IMR-90 (cell line): ENCODE measurements at regions not wholly inside any gene's neighbourhood (a gene's known extent, or its start where the extent isn't known, plus 50 kb on each side); places are given as distances from the start of the nearest gene placed in this dataset.
"Not testable (repeated sequence)": the region's sequence is repeated elsewhere in the genome, so short reads cannot be mapped to it uniquely, and the experiment has no call there.

Experiments used
- ATAC-seq: fragments of 200-7000 bp; cut with Tn5 transposase; 2 replicates; pipeline ENCODE4 v1.9.1; 2020; ENCODE audit warnings: low read depth, mild to moderate bottlenecking, moderate library complexity
- BruUV-seq: library from RNA; stranded (reverse); fragments of 400-500 nt; replicated peaks from 2 replicates; lab custom pipeline; 2021; lab: Mats Ljungman, UMichigan
- CTCF ChIA-PET: fragments of 300-600 bp; formaldehyde crosslinking; extraction: SDS; loops from one replicate; lab custom pipeline; 2021; ENCODE audit warnings: antibody characterized with exemption; lab: Yijun Ruan, JAX
- POLR2A ChIA-PET: fragments of 300-600 bp; sonication (Branson Sonifier 250); formaldehyde crosslinking; loops from one replicate; lab custom pipeline; 2022; ENCODE audit warnings: antibody characterized with exemption; ENCODE audit not compliant: unreplicated experiment; lab: Charles Lee
- DNase-seq: peaks from one replicate; pipeline ENCODE4 v3.0.0; 2013
- H2AFZ ChIP-seq: replicated peaks from 2 replicates; pipeline ENCODE3; 2013; ENCODE audit warnings: low read length, mild to moderate bottlenecking; ENCODE audit not compliant: poor library complexity
- H2AK5ac ChIP-seq: 2 replicates; pipeline ENCODE4 v1.6.1; 2013; ENCODE audit warnings: low read depth, low read length, inconsistent platforms
- H2AK9ac ChIP-seq: replicated peaks from 2 replicates; pipeline ENCODE3; 2013; ENCODE audit warnings: mild to moderate bottlenecking, low read depth, low read length, moderate library complexity; ENCODE audit not compliant: poor library complexity
- H2BK120ac ChIP-seq: 2 replicates; pipeline ENCODE4 v1.6.1; 2013; ENCODE audit warnings: low read depth, low read length, inconsistent platforms
- H2BK15ac ChIP-seq: 3 replicates; pipeline ENCODE4 v1.6.1; 2013; ENCODE audit warnings: low read depth, low read length, inconsistent platforms
- H2BK20ac ChIP-seq: 2 replicates; pipeline ENCODE4 v1.6.1; 2013; ENCODE audit warnings: low read depth, mild to moderate bottlenecking, inconsistent platforms, low read length, moderate library complexity
- H2BK5ac ChIP-seq: 2 replicates; pipeline ENCODE4 v1.6.1; 2013; ENCODE audit warnings: mild to moderate bottlenecking, low read depth, low read length, inconsistent platforms; ENCODE audit not compliant: poor library complexity, severe bottlenecking
- H3K14ac ChIP-seq: replicated peaks from 2 replicates; pipeline ENCODE4 v1.6.1; 2013; ENCODE audit warnings: low read depth, low read length, inconsistent platforms
- H3K18ac ChIP-seq: 2 replicates; pipeline ENCODE4 v1.6.1; 2013; ENCODE audit warnings: low read depth, low read length, control low read depth
- H3K23ac ChIP-seq: 2 replicates; pipeline ENCODE4 v1.6.1; 2013; ENCODE audit warnings: low read depth, low read length, inconsistent platforms
- H3K27ac ChIP-seq: 2 replicates; pipeline ENCODE4 v1.5.1; 2013; ENCODE audit warnings: mild to moderate bottlenecking, control low read depth, low read length; ENCODE audit not compliant: insufficient read depth
- H3K27me3 ChIP-seq: 2 replicates; pipeline ENCODE4 v1.6.1; 2013; ENCODE audit warnings: low read length; ENCODE audit not compliant: control insufficient read depth, insufficient read depth
- H3K36me3 ChIP-seq: 2 replicates; pipeline ENCODE4 v1.6.1; 2013; ENCODE audit warnings: low read length, mixed read lengths; ENCODE audit not compliant: control insufficient read depth, insufficient read depth
- H3K4ac ChIP-seq: 2 replicates; pipeline ENCODE4 v1.6.1; 2013; ENCODE audit warnings: low read depth, low read length, inconsistent platforms
- H3K4me1 ChIP-seq: 2 replicates; pipeline ENCODE4 v1.6.1; 2013; ENCODE audit warnings: low read length, mixed read lengths; ENCODE audit not compliant: control insufficient read depth, insufficient read depth
- H3K4me2 ChIP-seq: 2 replicates; pipeline ENCODE4 v1.6.1; 2013; ENCODE audit warnings: low read depth, mild to moderate bottlenecking, control low read depth, low read length, moderate library complexity
- H3K4me3 ChIP-seq: 2 replicates; pipeline ENCODE4 v1.5.1; 2013; ENCODE audit warnings: low read depth, mild to moderate bottlenecking, control low read depth, low read length, moderate library complexity; ENCODE audit not compliant: insufficient read depth
- H3K56ac ChIP-seq: 2 replicates; pipeline ENCODE4 v1.6.1; 2013; ENCODE audit warnings: low read length, inconsistent platforms; ENCODE audit not compliant: insufficient read depth; ENCODE audit errors: extremely low read depth
- H3K79me1 ChIP-seq, 2 experiments: 2 replicates each; pipeline ENCODE4 v1.6.1; 2013; ENCODE audit warnings: low read length in 2 of 2, inconsistent platforms in 1 of 2, low read depth in 1 of 2
- H3K9ac ChIP-seq: 2 replicates; pipeline ENCODE4 v1.6.1; 2013; ENCODE audit warnings: low read depth, low read length, control low read depth
- H3K9me1 ChIP-seq: 2 replicates; pipeline ENCODE4 v1.6.1; 2013; ENCODE audit warnings: low read length, inconsistent platforms; ENCODE audit not compliant: insufficient read depth
- H3K9me3 ChIP-seq: 2 replicates; pipeline ENCODE4 v1.6.1; 2013; ENCODE audit warnings: low read length; ENCODE audit not compliant: control insufficient read depth, insufficient read depth
- H4K20me1 ChIP-seq: 2 replicates; pipeline ENCODE4 v1.6.1; 2013; ENCODE audit warnings: low read length, inconsistent platforms; ENCODE audit not compliant: insufficient read depth
- H4K5ac ChIP-seq: 2 replicates; pipeline ENCODE4 v1.6.1; 2013; ENCODE audit warnings: mild to moderate bottlenecking, low read depth, low read length, control low read depth
- H4K8ac ChIP-seq, 2 experiments: 2 replicates each; pipeline ENCODE4 v1.6.1; 2013; ENCODE audit warnings: low read depth in 2 of 2, low read length in 2 of 2, control low read depth in 1 of 2, inconsistent platforms in 1 of 2
- H4K91ac ChIP-seq: 2 replicates; pipeline ENCODE4 v1.6.1; 2013; ENCODE audit warnings: low read depth, low read length, inconsistent platforms; ENCODE audit not compliant: insufficient read depth
- WGBS, 2 experiments: methylation state at CpG; one replicate each; pipeline versions ENCODE4 v1.1.5 to v1.1.7; 2013; ENCODE audit warnings: missing lambda C conversion rate in 2 of 2; ENCODE audit not compliant: insufficient read length in 1 of 2; ENCODE audit errors: extremely low coverage in 2 of 2; 5-methylcytosine and 5-hydroxymethylcytosine counted together
- dilution Hi-C: fragments of 300-500 bp; cut with HindIII; formaldehyde crosslinking; loops from one replicate; pipeline ENCODE4 v1.14.3; 2018; ENCODE audit warnings: low sequenced_read_pairs; ENCODE audit not compliant: unreplicated experiment
- in situ Hi-C: fragments of 300-500 bp; cut with MboI; formaldehyde crosslinking; loops from 3 replicates; pipeline ENCODE4 v1.14.3; 2019; ENCODE audit warnings: low sequenced_read_pairs, inconsistent platforms, mixed read lengths
- intact Hi-C: fragments of 100-400 bp; cut with micrococcal nuclease; formaldehyde crosslinking; loops from 2 replicates; pipeline ENCODE4 v1.10.0; 2022

- H4K20me1 ChIP-seq, POLR2A ChIA-PET, H3K9me1 ChIP-seq, H3K4ac ChIP-seq, H3K56ac ChIP-seq, dilution Hi-C loops, H2AK9ac ChIP-seq, H3K4me3 ChIP-seq, H3K79me1 ChIP-seq, BruUV-seq, H3K27me3 ChIP-seq, H2BK5ac ChIP-seq, H4K91ac ChIP-seq, H2AFZ ChIP-seq, H3K9me3 ChIP-seq, CTCF ChIA-PET, H3K23ac ChIP-seq, H3K18ac ChIP-seq, H3K4me2 ChIP-seq, H2AK5ac ChIP-seq, intact Hi-C loops, H2BK20ac ChIP-seq, DNase-seq, H4K8ac ChIP-seq, H3K9ac ChIP-seq, H3K36me3 ChIP-seq, H4K5ac ChIP-seq, H2BK15ac ChIP-seq, in situ Hi-C loops, H3K27ac ChIP-seq, H3K4me1 ChIP-seq, H3K14ac ChIP-seq, H2BK120ac ChIP-seq: not testable (repeated sequence)
- peak; percentile 74 for ATAC-seq
- no CpG with 5 or more reads among the region's 8 CpGs for WGBS, 2 experiments
These were observed 180.2 kb upstream of the ZNF92 start for GRCh38 chr7:65193334-65194058.

- H3K56ac ChIP-seq, H4K20me1 ChIP-seq, H3K18ac ChIP-seq, POLR2A ChIA-PET, H4K8ac ChIP-seq, H2BK20ac ChIP-seq, H3K27me3 ChIP-seq, H3K27ac ChIP-seq, H2AK9ac ChIP-seq, BruUV-seq, ATAC-seq, H3K14ac ChIP-seq, H2BK5ac ChIP-seq, H3K9ac ChIP-seq, H2BK120ac ChIP-seq, H2AFZ ChIP-seq, DNase-seq, in situ Hi-C loops, H3K36me3 ChIP-seq, H2BK15ac ChIP-seq, H3K4me1 ChIP-seq, H2AK5ac ChIP-seq, H3K9me1 ChIP-seq, dilution Hi-C loops, H3K4ac ChIP-seq, CTCF ChIA-PET, intact Hi-C loops, H3K79me1 ChIP-seq, H4K91ac ChIP-seq, H3K4me2 ChIP-seq, H3K9me3 ChIP-seq, H3K4me3 ChIP-seq, H4K5ac ChIP-seq, H3K23ac ChIP-seq: not testable (repeated sequence)
- no CpG with 5 or more reads among the region's 5 CpGs for WGBS, 2 experiments
These were observed 170.6 kb upstream of the ERV3-1 start for GRCh38 chr7:65177041-65177440.
